Astrocyte of the spinal cord (primary cell): ENCODE measurements at regions not wholly inside any gene's neighbourhood (a gene's known extent, or its start where the extent isn't known, plus 50 kb on each side); places are given as distances from the start of the nearest gene placed in this dataset.

Source experiments
- DNase-seq: peaks from one replicate; pipeline ENCODE4 v3.0.0; 2011; ENCODE audit warnings: low read depth, low spot score
- H3K4me3 ChIP-seq: 2 replicates; pipeline ENCODE4 v1.5.1; 2011; ENCODE audit warnings: low read depth, mild to moderate bottlenecking, low read length, moderate library complexity
- in situ Hi-C: cut with HindIII; loops from 2 replicates; pipeline ENCODE4 v1.10.0; 2017; ENCODE audit warnings: low sequenced_read_pairs
- TF ChIP-seq, protein P1 (sequence below): IDR thresholded peaks from 2 replicates; pipeline ENCODE4 v1.5.1; 2012; ENCODE audit warnings: low read depth, mild to moderate bottlenecking, low read length, inconsistent platforms

DNA sequence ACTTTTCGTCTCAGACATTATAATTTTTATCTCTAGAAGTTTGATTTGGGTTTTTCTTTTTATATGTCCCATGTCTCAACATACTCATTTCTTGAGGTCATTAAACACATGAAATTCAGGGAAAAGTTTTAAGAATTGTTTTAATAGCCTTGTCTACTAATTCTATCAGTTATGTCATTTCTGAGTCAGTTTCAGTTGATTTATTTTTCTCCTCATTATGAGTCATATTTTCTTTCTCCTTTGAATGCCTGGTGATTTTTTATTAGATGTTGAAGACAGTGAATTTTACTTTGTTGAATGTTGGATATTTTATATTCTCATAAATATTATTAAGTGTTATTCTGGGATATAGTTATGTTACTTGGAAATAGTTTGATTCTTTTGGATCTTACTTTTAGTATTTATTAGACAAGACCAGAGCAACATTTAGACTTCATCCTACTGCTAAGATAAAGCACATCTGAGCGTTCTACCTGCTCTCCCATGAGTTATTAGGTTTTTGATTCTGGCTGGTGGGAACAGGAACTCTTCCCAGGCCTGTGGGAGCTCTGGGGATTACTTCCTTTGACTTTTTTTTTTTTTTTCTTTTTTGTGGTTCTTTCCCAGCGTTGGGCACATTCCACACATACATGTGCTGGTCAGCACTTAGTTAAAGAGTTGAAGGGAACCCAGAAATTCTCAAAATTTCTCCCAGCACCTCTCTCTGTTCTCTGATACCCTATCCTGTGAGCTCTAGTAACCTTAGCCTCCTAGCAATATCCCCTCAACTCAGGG, 1157.7 kb downstream of the BCL11B start:
- DNase-seq: peak; percentile 25
- no peak overlapping the region for H3K4me3 ChIP-seq
- TF ChIP-seq, protein P1, sequence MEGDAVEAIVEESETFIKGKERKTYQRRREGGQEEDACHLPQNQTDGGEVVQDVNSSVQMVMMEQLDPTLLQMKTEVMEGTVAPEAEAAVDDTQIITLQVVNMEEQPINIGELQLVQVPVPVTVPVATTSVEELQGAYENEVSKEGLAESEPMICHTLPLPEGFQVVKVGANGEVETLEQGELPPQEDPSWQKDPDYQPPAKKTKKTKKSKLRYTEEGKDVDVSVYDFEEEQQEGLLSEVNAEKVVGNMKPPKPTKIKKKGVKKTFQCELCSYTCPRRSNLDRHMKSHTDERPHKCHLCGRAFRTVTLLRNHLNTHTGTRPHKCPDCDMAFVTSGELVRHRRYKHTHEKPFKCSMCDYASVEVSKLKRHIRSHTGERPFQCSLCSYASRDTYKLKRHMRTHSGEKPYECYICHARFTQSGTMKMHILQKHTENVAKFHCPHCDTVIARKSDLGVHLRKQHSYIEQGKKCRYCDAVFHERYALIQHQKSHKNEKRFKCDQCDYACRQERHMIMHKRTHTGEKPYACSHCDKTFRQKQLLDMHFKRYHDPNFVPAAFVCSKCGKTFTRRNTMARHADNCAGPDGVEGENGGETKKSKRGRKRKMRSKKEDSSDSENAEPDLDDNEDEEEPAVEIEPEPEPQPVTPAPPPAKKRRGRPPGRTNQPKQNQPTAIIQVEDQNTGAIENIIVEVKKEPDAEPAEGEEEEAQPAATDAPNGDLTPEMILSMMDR: no peak
- in situ Hi-C loops: no loop called here

DNA sequence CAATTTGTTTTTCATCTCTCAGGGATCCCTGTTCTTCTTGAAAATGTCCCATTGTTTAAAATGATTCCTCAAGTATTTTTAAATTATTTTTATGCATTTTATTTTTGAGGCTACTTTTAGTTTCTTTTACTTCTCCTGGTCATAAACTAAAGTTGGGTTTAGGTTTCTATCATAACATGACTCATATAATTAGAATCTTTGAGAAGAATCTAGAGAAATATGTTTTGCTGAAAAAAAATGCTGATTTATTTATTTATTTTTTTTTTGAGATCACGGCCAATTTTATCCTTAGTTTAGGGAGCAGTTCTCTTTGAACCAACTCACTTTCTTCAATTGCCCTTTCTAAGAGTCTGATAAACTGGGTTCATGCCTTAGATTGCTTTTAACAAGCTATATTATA, 1157.1 kb downstream of the BCL11B start:
- TF ChIP-seq, protein P1: no peak
- no peak for DNase-seq
- in situ Hi-C loops: no loop called here
- H3K4me3 ChIP-seq: no peak overlapping the region

GRCh38 chr14:98118749-98119148, 1153.2 kb downstream of the BCL11B start:
- no peak overlapping the region for H3K4me3 ChIP-seq
- in situ Hi-C loops: no loop called here
- DNase-seq: no peak
- TF ChIP-seq, protein P1: no peak

- DNase-seq: no peak
- TF ChIP-seq, protein P1: no peak
- no peak overlapping the region for H3K4me3 ChIP-seq
- in situ Hi-C loops: no loop called here
These were observed 1152.3 kb downstream of the BCL11B start for GRCh38 chr14:98119739-98120138.

- H3K4me3 ChIP-seq: no peak overlapping the region
- TF ChIP-seq, protein P1: no peak
- DNase-seq: no peak
- in situ Hi-C loops: no loop called here
These were observed 1151.0 kb downstream of the BCL11B start for GRCh38 chr14:98120831-98121464.

DNA sequence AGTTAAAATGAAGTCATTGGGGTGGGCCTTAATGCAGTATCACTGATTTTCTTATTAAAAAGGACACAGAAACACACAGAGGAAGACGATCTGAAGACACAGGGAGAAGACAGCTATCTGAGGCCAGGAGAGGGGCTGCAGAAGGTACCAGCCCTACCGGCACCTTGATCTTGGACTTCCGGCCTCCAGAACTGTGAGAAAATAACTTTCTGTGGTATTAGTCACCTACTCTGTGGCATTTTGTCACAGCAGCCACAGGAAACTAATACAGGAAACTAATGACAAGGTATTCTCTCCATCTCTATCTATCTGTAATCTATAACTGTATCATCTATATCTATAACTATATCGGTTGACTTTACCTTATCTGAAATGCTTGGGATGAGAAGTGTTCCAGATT, 1149.5 kb downstream of the BCL11B start:
- in situ Hi-C loops: no loop called here
- TF ChIP-seq, protein P1: no peak
- no peak overlapping the region for H3K4me3 ChIP-seq
- DNase-seq: no peak
